HG03159 (cell line): ENCODE measurements at regions not wholly inside any gene's neighbourhood (a gene's known extent, or its start where the extent isn't known, plus 50 kb on each side); places are given as distances from the start of the nearest gene placed in this dataset.
"Not testable (repeated sequence)": the region's sequence is repeated elsewhere in the genome, so short reads cannot be mapped to it uniquely, and the experiment has no call there.

ENCODE experiments used
- ATAC-seq: cut with Tn5 transposase; IDR thresholded peaks from one replicate; pipeline ENCODE4 v1.9.1; 2021; ENCODE audit warnings: mild to moderate bottlenecking, moderate library complexity; ENCODE audit not compliant: unreplicated experiment

DNA sequence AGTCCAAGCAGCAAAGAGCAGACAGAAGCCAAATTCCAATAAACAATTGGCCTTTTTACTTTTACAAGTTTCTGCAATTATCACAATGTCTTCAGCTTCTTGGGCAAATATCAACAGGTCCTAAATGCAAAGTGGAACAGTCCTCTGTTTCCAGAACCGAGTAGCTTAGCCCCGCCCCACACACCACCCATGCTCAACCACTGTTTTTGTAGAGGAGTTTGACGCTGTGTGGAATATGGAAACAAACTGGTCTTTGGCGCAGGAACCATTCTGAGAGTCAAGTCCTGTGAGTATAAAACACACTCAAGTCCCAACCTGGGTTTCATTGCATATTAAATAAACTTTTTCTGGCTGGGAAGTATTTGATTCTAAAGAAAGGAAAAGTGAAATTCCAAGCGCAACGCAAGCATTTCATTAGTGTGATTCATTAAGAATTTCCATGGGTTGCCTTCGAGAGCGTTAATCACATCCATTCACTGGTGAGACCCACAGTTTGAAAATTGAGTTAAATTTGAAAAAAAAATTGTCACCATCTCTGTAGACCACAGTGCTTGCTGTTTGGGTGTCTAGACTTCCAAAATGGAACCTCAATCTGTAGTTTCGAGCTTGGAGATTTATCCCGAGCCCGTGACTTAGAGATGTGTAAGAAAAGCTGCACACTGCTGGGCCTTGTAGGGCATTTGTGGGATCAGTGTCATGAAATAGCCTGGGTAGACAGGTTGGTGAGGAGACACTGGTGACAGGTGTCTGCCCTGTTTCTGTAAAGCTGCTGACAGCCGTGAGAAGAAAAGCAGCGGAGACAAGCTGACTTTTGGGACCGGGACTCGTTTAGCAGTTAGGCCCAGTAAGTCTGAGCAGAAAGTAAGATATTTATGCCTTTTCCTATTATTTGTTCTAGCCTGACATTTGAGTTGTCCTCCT, 96.1 kb downstream of the DAD1 start:
- no peak for ATAC-seq

DNA sequence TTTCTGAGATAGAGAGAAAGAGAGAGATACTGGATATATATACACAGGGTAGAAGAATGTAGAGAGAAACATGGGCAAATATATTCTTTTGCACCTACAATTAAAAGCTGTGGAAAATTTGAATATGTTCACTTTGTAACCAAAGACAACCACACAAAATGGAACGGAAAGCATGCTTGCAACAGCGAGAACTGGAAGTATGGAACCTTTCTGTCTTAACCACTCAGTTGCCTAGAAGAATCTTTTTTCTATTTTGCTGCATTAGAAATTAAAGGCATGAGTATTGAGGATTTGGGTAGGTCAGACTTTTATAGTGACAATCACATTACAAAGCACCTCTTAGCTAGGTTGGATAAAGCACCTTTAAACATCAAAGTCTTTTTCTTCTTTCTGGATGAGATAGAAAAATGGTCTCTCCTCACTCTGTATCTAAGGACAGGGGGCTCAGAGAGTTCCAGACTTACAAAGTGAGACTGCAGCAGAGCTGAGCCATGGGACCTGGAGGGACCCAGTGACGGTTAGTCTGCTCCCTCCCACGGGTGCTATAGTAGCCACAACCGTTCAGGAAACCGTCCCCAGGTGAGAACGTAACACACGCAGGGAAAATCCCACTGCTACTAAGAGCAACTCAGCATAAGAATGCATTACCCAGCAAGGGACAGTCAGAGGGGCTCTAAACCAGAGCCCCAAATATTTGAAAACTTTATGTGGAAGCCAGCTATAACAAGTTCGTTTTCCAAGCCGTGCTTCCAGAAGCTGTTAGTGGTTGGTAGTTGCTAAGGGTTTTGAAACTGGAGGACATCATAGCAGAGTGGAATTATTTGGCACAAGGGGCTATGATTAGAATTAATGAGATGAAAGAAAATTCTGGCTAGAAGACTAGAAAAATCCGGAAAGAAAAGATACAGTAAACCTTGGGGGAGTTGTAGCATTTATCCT, 97.1 kb downstream of the DAD1 start:
- ATAC-seq, result no peak

DNA sequence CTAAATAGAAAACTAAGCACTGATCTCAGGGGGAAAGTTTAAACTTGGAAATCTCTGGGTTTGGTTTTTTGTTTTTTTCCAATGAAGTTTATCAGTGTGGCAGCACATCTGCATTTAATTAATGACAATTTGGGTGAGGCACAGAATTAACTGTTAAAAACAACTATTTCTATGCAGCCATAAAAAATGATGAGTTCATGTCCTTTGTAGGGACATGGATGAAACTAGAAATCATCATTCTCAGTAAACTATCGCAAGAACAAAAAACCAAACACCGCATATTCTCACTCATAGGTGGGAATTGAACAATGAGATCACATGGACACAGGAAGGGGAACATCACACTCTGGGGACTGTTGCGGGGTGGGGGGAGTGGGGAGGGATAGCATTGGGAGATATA, 98.0 kb downstream of the DAD1 start:
- not testable (repeated sequence) for ATAC-seq

DNA sequence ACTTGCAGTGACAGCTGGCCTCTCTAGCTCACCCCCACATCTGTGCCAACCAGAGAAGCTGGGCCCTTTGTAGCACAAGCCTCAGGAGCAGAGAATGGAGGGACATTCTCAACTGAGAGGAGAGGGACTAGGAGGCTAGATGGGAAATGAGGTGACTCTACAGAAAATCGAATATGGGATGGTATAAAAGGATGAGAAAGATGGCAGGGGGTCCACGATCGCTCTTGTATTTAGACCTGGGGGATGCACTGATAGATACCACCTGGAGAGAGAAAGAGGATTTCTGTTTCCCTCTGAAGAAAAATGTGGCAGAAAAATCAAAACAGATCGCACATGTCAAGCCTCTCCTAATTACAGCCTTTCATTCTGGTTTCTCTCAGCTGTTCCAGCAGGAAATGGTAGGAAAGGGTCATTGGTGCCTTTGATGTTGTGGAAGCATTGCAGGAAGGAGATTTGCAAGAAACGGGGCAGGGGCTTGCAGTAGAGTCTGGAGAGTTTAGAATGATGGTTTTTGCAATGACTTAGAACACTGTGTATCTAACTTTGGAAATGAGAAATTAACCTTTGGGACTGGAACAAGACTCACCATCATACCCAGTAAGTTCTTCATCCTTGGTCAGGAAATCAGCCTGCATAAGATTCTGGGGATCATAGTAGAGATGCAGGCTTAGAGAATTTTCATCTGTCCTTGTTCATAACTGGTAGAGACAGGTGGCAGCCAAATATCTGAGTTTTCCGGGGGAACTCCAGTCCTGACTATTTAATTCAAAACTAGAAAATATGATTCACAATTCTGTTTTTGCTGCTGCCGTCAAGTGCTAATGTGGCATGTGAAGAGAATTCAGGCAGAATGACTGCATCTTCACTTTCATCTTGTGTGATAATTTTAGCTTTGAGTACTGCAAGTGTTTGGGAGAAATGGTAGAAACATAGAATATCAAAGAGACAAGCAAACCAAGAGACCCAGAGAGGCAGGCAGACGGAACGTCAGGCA, 98.8 kb downstream of the DAD1 start:
- ATAC-seq, result no peak

DNA sequence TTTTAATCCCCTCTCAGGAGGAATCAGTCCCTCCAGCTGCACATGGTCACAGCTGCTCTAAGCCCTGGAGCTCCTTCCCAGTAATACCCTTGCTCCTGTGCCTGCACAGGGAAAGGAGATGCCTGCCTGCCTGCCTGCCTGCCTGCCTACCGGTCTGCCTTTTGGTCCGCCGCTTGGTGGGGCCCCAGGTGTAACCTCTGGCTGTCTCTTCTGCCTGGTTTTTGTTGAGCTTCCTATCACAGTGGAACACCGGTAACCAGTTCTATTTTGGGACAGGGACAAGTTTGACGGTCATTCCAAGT, 99.8 kb downstream of the DAD1 start:
- ATAC-seq, result no peak

DNA sequence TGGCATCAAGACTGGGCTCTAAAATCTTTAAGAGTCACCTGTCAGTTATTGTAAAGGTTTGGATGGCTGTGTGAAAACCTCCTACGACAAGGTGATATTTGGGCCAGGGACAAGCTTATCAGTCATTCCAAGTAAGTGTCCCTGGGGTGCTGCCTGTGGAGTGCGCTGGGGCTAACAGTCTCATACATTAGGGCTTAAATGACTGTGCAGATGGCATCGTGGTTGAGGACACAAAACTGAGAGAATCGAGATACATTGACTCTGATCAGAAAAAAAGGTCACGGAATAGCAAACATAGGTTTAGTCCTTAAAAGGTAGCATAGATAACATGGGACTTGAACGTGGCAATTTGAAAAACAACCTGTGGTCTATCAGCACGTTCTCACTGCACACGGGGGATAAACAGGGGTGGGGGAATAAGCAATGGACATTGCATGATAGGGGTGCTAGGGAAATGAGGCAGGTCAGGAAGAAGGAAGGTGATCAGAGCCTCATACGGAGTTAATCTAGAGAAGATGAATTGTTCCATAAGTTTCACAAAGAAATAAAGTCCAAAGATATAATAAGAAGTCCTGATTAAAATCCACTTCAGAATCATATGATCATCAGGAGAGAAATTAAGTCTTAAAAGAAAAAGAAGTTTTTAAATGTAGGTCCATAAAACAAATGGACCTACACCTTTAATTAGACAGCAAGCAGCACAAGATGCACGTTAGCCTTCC, 100.3 kb downstream of the DAD1 start:
- ATAC-seq, result no peak

DNA sequence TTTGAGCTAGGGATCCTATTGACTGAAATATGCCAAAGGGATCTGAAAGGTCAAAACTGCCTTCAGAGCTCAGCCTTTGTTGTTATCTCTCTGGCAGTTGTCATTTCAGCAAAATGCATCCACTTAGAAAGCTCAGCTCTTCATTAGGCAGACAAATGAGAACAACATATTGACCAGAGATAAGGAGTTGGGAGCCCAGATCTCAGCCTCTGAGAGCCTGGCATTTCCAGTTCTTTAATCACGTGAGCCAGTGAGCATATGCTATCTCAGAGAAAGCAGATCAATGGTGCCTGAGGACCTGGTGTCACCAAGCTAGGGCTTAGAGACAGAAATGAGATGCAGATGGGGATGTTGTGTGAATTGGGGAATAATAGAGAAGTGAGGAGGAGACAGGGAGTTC, 101.1 kb downstream of the DAD1 start:
- no peak for ATAC-seq

DNA sequence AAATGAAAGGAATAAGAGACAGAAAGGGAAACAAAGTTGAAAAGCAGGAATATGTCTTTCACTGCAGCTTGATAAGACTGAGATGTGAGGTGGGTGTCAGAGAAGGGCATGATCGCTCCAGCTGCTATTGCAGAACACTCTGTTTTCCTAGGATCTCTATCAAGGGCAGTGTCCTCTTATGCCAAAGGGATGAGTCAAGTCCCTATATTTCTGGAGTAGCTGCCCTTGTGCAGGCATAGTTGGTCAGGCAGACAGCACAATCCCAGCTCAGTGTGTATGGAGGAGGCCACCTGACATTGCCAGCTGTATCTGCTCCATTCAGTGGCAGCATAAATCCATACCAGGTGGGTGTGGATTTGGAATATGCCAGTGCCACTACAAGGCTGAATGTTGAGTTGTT, 101.6 kb downstream of the DAD1 start:
- no peak for ATAC-seq

DNA sequence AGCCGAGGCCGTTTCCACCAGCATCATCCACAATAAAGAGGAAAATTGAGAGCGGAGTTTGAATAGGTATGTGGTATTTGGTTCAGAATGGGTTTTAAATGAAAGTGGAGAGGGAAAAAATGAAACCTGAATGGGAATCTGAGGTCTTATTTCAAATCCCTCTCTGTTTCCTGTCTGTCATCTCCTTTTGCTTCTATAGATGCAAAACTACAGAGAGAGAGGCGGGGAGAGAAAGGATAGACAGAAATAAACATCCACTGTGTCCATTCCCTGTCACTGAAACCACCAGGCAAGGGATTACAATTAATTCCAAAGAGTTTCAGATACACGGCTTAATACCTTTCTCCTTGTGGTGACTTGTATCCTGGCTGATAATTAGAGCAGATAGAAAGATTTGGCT, 102.3 kb downstream of the DAD1 start:
- ATAC-seq, result no peak

DNA sequence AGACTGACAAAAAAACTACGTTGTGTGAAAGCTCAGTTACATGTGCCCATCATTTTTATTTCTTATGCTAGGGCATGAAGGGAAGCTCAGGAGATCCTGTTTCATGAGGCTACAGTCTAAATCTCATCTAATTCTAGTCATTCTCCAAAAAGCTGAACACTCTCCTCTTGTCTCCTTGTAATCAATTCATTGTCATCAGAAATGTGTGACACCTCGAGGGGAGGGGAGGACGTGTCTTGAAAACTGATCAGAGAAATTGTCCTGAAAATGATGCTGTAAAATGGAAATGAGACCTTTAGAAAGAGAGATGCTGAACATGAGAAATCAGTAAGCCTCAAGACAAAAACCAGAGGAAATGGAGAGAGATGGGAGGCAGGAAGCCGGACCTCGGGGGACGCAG, 103.4 kb downstream of the DAD1 start:
- ATAC-seq, result no peak

DNA sequence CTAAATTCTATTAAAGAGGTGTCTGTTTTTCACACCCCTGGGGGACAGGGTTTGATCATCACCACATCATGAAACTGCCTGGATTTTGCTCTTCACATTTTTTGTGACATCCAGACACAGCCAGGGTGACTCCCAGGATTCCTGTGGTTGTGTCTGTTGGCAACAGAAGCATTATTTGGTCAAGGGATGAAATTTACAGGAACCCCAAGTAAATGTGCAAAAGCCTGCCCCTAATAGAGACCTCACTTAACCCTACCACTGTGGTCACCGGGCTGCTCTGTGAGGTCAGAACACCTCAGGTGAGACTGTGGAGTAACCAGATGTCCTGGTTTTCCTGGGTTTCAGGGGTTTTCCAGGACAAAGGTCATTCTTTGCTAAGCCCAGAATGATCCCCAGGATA, 103.8 kb downstream of the DAD1 start:
- no peak for ATAC-seq

DNA sequence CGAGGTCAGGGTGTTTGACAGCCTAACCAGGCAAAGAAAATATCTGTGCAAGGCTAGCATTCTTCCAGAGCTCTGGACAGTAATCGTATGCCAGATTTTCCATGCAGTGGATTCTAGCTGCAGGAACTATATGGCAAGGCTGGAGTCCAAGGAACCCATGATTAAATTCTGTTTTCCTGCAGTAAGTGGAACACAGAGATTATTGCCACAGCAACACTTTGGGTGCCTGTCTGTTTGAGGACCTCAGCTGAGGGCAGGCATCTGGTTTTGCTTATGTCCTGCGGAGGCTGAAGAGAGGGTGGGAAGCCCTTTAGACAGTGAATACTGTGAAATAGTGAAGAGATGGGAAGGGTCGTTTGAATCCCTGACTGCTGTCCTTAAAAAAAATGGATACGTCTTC, 104.4 kb downstream of the DAD1 start:
- no peak for ATAC-seq

DNA sequence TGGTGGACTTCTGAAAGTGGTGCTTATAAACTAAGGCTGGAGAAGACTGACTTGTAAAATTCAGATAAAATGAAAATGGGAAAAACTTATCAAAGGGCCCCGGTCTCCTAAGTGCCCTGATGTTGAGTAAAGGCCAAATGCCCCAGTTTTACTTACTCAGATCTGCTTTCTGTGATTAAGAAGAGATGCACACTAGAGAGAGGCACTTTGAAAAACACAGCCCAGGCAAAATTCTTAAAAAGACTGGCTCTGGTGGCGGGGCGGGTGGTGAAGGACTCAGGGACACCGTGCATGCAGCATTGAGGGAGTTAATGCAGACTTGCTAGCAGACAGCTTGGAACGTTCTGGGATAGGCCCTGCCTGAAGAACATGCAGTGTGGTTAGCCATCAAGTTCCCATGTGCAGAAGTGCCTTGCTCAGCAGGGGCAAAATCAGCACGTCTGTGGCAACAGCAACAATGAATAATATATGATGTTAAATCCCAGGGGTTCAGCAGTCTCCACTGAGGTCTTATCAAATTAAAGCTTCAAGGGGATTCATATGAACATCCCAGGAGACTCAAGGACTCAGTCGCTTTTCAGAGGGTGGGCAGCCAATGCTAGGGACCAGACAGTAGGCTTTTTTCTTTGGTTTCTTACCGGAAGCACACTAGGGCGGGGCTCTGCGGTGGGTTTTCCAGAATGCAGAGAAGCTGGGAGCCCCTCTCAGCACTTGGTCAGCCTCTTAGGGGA, 105.0 kb downstream of the DAD1 start:
- ATAC-seq, result no peak

DNA sequence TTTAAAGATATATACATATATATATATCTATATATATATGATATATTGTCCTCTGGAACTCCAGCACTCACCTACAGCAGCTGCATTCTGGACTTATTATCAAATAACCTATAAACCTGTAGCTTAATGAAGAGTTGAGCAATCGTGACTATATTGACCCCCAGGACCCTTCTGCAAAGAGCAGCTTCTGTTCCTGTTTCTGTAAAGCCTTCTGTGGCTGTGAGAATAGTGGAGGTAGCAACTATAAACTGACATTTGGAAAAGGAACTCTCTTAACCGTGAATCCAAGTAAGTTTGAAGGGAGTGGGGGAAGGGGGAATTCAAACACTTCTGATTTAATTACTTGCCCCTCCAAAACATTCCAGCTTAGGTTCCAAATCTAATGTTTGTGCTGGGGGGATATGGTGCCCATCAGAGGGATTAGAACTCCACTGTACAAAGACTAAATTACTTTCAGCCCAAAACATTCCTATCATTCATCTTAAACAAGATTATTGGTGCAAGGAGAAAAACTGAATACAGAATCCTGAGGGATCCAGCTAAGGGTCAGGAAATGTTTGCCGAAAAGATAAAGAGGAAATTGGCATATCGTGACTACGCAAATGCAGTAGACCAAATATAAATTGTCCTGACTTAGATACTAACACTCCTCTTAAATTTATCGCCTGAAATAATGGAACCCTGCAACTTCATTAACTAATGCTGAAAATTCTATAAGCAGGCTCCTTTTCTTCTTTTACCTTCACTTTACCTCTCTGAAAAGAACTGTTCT, 106.1 kb downstream of the DAD1 start:
- ATAC-seq, result no peak

DNA sequence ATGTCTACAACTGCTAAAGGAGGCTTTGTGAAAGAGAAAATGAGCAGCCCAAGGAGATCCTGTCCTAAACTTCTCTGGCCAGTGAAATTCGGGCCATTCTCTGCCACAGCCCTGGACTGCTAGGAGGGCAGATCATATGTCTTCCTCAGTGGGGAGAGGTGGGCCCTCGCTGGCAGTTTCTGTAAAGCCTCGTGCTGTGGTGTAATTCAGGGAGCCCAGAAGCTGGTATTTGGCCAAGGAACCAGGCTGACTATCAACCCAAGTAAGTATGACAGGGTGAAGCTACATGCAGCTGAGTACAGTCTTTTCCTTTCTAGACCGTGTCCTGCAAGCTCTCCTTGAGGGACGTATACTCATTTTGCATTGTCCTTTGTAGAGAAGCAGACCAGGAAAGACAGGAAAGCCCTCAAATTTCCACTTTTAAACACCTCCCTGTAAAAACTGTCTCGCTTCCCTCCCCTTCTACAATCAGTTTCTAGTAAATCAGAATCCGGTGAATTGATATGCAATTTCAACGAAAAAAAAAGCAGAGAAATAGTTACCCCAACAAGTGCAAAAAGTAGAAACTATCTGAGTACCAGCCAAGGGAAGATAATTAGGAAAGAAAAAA, 106.8 kb downstream of the DAD1 start:
- ATAC-seq, result no peak

DNA sequence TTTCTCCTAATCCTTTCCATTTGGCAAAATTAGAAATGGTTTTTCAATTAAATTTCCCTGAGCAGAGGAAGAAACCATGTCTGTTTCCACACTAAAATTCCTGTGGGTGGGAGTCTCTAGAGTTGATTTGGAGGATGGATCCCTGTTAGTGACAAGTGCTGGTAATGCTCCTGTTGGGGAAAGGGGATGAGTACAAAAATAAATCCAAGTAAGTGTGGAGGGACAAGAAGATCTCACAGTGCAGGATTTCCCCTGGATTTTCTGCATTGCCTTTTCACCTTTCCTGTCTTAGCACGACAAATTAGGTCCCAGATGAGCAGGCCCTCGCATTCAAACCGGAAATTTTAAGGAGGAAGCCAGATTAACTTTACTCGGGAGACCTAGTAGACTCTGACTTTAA, 107.5 kb downstream of the DAD1 start:
- ATAC-seq, result no peak

DNA sequence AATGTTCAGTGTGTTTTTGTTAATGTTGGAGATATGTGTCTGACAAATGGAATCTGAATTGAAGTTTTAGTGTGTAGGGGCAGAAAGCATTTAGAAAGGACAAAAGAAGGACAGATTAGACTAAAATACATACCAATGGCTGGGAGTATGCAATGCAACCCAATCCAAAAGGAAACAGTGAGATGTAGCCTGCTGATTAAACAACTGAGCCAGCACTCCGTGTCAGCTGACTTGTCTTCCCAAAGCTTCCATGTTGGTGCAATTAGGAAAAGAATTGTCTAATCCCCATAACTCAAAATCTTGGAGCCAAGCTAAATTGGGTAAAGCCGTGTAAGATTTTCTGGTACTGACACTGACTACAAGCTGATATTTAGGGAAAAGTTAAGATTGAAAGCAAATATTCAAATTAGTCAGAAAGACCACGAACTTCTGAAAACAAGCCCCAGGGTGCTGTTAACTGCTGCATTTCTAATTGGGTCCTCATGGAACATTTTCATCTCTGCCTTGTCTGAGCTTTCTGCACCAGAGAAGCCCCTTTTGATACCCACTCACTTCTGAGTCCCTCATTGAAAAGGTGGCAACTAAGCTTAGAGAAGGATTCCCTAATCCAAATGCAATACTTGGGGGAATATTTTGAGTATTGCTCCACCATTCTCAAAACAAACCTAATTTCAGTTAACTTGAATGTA, 109.1 kb downstream of the DAD1 start:
- no peak for ATAC-seq

DNA sequence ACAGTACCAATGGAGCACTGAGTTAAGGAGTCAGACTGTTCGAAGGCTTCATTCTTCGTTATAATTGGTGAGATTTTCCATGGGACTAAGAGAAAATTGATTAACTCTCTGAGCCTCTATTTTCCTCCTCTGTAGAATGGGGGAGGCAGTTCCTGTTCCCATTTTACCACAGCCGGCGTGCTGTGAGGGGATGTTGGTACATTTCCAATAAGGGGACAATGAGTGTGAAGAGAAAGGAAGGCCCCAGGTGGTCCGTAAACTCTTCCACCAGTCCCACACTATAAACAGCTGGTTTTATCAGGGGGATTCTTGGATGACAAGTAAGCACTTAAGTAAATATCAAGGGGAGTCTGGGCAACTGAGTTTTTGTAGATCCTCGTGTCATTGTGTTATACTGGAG, 109.9 kb downstream of the DAD1 start:
- no peak for ATAC-seq
